Right hindlimb (tissue), 1 donor: ENCODE measurements at regions not wholly inside any gene's neighbourhood (a gene's known extent, or its start where the extent isn't known, plus 50 kb on each side); places are given as distances from the start of the nearest gene placed in this dataset.

Experiments used
- DNase-seq: peaks from one replicate; pipeline ENCODE4 v3.0.0-alpha.2; 2018

DNA sequence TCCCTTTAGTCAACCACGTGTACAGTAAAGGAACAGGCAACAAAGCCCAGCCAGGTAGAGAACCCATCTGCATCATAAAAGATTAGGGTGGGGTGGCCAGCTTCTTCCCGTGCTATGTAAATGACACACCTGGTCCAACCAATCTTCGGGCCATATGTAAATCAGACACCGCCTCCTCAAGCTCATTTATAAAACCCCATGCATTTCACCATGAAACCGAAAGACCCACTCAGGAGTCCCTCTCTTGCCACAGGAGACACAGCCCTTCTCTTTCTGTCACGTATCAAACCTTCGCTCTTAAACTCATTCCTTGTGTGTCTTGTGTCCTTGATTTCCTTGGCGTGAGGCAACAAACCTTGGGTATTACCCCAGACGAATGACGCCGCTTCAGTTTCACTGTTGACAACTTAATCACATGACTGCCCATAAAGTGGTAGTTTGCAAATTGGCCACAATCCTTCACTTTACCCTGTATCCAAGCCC, 59.8 kb upstream of the TBPL2 start:
- DNase-seq = no peak

DNA sequence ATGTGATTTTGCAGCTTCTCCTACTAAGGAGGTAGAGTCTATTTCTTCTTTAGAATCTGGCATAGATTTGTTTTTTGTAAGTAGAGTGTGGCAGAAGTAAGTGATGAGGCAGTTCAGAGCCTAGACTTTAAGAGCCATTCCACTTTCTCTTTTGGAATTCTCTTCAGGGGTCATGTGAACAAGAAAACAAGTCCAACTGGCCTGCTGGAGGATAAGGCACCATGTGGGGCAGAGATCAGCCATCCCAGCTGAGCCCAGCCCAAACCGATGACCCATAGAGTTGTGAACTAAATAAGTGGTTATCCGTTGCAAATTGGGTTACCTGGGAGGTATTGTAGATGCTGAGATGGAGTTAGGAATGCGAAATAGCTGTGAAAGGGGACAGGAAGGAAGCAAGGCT, 60.3 kb upstream of the TBPL2 start:
- no peak for DNase-seq

DNA sequence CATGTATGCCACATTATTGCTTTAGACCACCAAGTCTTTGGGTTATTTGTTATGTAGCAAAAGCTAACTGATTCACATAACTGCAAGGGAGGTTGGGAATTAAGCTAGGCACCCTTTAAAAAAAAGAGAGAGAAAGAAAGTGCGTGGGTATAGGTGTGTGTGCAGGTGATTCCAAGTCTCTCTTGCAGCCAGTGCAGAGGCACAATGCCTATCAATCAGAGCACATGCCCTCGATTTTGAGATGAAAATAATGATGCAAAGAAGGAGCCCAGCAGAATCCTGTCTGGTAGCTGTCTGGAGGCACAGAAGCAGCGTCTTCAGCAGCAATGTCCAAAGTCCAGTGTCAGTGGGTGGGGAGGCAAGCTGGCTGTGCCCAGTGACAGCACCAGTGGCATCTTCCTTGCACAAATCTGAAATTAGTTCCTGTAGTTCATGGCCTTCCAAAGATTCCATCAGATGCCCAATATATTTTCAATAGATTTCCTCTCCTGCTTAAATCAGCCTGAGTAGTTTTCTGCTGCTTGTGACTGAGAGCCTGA, 62.4 kb upstream of the TBPL2 start:
- no peak for DNase-seq

DNA sequence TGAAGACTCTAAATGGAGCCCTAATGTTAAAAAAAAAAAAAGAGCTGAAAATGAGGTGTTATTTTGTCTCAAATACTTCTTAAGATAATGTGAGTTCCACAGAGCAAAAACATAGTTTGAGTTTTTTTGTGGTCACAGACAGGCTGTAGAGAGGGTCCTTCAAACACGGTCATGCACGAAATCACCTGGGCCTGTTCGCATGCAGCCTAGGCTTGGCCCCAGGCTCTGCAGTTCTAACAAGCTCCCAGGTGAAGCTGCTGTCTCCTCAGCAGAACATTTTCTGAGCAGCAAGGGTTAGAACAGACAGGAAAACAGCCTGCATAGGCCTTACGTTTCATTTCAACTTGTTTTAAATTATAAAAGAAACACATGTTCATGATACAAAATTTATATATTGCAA, 65.4 kb upstream of the TBPL2 start:
- DNase-seq = no peak

DNA sequence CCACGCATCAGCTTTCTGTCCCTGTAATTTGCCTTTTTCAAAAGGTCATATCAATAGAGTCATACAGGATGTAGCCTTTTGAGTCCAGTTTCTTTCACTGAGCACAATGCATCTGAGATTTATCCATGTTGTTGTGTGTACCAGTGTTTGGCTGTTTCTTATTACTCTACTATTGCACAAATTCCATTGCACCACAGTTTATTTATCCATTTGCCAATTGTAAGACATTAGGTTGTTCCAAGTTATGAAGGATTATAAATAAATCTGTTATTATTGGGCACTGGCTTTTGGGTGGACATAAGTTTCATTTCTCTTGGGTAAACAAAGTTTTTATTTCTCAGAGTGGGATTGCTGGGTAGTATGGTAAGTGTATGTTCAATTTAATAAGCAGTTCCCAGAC, 68.3 kb upstream of the TBPL2 start:
- no peak for DNase-seq

DNA sequence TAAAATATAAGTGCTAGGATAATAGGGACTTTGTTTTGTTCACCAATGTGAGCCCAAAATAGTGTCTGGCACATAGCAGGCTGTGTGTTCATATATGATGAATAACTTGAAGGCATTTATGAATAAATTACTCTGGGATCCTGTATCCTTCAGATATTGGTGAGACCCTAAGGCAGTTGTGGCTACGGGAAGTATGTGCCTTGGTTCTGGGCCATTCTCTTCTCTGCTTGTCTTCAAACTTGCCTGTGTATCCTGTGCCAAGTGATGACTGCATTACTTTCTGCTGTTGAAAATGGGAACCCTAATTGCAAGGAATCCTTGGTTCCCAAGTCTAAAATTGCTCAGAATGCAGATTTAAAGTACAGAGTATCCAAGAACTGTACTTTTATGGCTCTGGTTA, 67.6 kb upstream of the KTN1 start:
- DNase-seq = no peak

DNA sequence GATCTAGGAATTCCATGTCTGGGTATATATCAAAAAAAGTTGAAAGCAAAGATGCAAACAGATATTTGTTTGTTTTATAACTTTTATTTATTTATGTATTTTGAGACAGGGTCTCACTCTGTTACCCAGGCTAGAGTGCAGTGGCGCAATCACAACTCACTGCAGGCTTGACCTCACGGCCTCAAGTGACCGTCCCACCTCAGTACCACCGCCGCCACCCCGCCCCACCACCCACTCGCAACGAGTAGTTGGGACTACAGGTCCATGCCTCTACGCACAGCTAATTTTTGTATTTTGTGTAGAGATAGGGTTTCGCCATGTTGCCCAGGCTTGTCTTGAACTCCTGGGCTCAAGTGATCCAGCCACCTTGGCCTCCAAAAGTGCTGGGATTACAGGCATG, 66.5 kb upstream of the KTN1 start:
- DNase-seq = no peak

DNA sequence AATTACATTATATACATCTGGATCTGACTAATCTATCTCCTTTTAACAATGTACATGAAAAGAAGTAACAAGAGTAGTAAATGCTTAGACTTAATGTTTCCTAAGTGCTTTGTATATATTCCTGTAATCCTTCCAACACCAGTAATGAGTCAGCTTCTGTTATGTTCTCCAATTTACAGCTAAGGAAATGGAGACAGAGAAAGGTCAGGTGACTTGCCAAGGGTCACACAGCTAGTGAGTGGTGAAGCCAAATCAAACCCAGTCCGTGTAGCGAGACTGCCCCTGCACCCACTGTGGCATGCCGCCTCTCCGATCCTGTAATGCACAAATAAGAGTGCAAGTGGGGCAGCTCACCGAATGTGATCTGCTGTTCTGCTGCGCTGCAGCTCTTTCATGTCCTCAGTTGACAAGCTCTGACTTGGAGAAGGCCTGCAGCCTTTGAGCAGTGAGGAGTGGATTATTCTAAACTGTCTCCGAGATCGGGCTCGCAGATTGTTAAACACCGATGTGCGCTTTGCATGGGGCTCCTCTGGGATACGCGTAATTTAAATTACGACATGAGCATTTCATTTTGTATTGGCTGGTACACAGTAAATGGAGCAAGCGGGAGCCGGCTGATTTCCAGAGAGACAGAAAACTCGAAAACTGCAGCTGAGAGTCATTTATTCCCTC, 65.1 kb upstream of the KTN1 start:
- peak; percentile 39 for DNase-seq

DNA sequence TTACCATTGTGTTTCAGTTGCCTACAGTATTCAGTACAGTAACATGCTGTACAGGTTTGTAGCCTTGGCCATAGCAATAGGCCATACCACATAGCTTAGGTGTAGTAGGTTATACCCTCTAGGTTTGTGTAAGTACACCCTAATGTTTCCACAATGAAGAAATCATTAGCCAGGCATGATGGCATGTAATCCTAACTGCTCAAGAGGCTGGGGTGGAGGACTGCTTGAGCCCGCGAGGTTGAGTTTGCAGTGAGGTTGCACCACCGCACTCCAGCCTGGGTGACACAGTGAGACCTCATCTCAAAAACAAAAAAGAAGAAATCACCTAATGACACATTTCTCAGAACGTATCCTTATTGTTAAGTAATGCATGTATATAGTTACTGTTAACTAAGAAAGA, 63.2 kb upstream of the KTN1 start:
- DNase-seq = no peak

DNA sequence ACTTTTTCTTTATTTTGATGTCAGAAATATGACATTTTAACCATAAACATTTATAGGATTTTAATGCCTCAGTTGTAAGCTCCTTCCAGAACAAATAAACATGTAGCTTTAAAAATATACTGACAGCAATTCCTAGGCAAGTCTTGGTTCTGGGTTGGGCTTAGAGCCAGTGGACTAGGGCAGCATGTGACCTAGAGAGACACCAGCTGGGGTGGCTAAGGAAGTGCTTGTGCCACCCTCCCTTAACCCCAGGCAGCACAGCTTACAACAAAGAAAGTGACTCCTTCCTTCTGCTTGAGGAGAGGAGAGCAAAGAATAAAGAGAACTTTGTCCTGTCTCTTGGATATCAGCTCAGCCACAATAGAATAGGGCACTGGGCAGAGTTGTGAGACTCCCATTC, 61.6 kb upstream of the KTN1 start:
- no peak for DNase-seq

DNA sequence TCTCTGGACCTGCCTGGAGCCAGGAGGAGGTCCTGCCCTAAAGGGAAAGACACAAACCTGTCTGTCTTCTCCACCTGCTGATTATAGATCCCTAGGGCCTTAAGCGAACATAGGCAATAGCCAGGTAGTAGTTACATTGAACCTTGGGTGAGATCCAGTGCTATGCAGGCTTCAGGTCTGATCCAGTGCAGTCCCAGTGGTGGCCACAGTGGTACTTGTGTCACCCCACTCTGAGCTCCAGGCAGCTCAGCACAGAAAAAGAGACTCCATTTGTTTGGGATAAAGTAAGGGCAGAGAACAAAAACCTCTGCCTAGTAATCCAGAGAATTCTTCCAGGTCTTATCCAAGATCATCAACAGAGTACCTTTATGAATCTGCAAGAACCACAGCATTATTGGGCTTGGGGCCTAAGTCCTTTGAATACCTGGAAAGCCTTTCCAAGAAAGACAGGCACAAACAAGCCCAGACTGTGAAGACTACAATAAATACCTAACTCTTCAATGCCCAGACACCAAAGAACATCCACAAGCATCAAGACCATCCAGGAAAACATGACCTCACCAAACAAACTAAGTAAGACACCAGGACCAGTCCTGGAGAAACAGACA, 60.4 kb upstream of the KTN1 start:
- no peak for DNase-seq

DNA sequence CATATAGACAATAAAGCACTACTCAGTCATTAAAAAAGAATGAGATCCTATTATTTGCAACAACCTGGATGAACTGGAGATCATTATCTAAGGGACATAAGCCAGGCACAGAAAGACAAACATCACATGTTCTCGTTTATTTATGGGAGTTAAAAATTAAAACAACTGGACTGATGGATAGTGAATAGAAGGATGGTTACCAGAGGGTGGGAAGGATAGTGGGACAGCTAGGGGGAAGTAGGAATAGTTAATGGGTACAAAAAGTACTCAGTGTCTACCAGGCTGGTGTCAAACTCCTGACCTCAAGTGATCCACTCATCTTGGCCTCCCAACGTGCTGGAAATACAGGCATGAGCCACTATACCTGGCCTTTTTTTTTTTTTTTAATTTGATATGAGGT, 56.7 kb upstream of the KTN1 start:
- DNase-seq = no peak
